Endothelial cell of umbilical vein (primary cell): ENCODE measurements at regions not wholly inside any gene's neighbourhood (a gene's known extent, or its start where the extent isn't known, plus 50 kb on each side); places are given as distances from the start of the nearest gene placed in this dataset.

Experiments
- BruUV-seq: library from RNA; stranded (reverse); fragments of 400-500 nt; replicated peaks from 2 replicates; lab custom pipeline; 2021; lab: Mats Ljungman, UMichigan
- CTCF ChIA-PET: fragments of 300-600, 350-600 bp; sonication (Branson Sonifier 250); formaldehyde crosslinking; loops from one replicate; lab custom pipeline; 2021; ENCODE audit warnings: antibody characterized with exemption, inconsistent platforms; lab: Charles Lee
- POLR2A ChIA-PET: fragments of 300-600, 350-600 bp; sonication (Branson Sonifier 250); formaldehyde crosslinking; loops from one replicate; lab custom pipeline; 2021; ENCODE audit warnings: antibody characterized with exemption, inconsistent platforms; lab: Charles Lee
- DNase-seq: peaks from one replicate; pipeline ENCODE4 v3.0.0-alpha.2; 2011; ENCODE audit warnings: low read depth, low spot score
- FAIRE-seq: peaks from 2 replicates; lab custom pipeline; 2011; peaks lifted over from hg19 to GRCh38; lab: Jason Lieb, UNC
- H2AFZ ChIP-seq: 2 replicates; pipeline ENCODE4 v1.6.0; 2012; ENCODE audit warnings: low read depth, low read length, control low read depth, inconsistent platforms
- H3K27ac ChIP-seq: 2 replicates; pipeline ENCODE4 v1.5.1; 2011; ENCODE audit warnings: low read depth, mild to moderate bottlenecking, control low read depth, low read length, moderate library complexity; ENCODE audit not compliant: insufficient read depth
- H3K27me3 ChIP-seq, 2 experiments: 2 replicates each; pipeline versions ENCODE4 v1.6.0 to v1.6.1; 2011; ENCODE audit warnings: low read length in 2 of 2, mixed read lengths in 1 of 2; ENCODE audit not compliant: control insufficient read depth in 2 of 2, insufficient read depth in 2 of 2
- H3K36me3 ChIP-seq, 2 experiments: 2 replicates in 1 of 2; 3 replicates in 1 of 2; pipeline ENCODE4 v1.5.1; 2011; ENCODE audit warnings: low read length in 2 of 2, mild to moderate bottlenecking in 1 of 2, moderate library complexity in 1 of 2; ENCODE audit not compliant: control insufficient read depth in 2 of 2, insufficient read depth in 2 of 2; ENCODE audit errors: extremely low read depth in 1 of 2
- H3K4me1 ChIP-seq: 3 replicates; pipeline ENCODE4 v1.5.1; 2011; ENCODE audit warnings: mild to moderate bottlenecking, low read length; ENCODE audit not compliant: control insufficient read depth, insufficient read depth; ENCODE audit errors: extremely low read depth
- H3K4me2 ChIP-seq: 2 replicates; pipeline ENCODE4 v1.6.1; 2011; ENCODE audit warnings: low read length, control low read depth, mixed read lengths; ENCODE audit not compliant: insufficient read depth
- H3K4me3 ChIP-seq, 3 experiments: fragments of 200-600 bp in 1 of 3; sonication (generic), shearing (Covaris generic) in 1 of 3; replicated peaks in 1 of 3; 2 replicates each; pipeline ENCODE4 v1.5.1; 2011 to 2016; ENCODE audit warnings: control low read depth in 3 of 3, low read length in 3 of 3, mild to moderate bottlenecking in 2 of 3, inconsistent platforms in 1 of 3, low read depth in 1 of 3, moderate library complexity in 1 of 3; ENCODE audit not compliant: insufficient read depth in 1 of 3
- H3K79me2 ChIP-seq: 2 replicates; pipeline ENCODE4 v1.6.0; 2012; ENCODE audit warnings: low read length, inconsistent platforms; ENCODE audit not compliant: control insufficient read depth, insufficient read depth
- H3K9ac ChIP-seq: replicated peaks from 2 replicates; pipeline ENCODE3; 2011; ENCODE audit warnings: low read length, control low read depth; ENCODE audit not compliant: insufficient read depth; ENCODE audit errors: extremely low read depth
- H3K9me1 ChIP-seq: replicated peaks from 3 replicates; pipeline ENCODE4 v1.6.0; 2011; ENCODE audit warnings: mild to moderate bottlenecking, low read length; ENCODE audit not compliant: control insufficient read depth, insufficient read depth; ENCODE audit errors: extremely low read depth
- H3K9me3 ChIP-seq: replicated peaks from 2 replicates; pipeline ENCODE4 v1.5.1; 2012; ENCODE audit warnings: low read length, inconsistent platforms; ENCODE audit not compliant: control insufficient read depth, insufficient read depth
- H4K20me1 ChIP-seq: replicated peaks from 2 replicates; pipeline ENCODE3; 2011; ENCODE audit warnings: mild to moderate bottlenecking, low read length; ENCODE audit not compliant: control insufficient read depth, insufficient read depth; ENCODE audit errors: extremely low read depth
- EZH2 ChIP-seq: IDR thresholded peaks from 2 replicates; pipeline ENCODE4 v1.6.1; 2012; ENCODE audit warnings: borderline replicate concordance, low read depth, mild to moderate bottlenecking, moderate library complexity, low read length, inconsistent platforms; ENCODE audit not compliant: severe bottlenecking
- FOS ChIP-seq: IDR thresholded peaks from 2 replicates; pipeline ENCODE4 v1.6.1; 2011; ENCODE audit warnings: mild to moderate bottlenecking, low read length, moderate library complexity, borderline replicate concordance; ENCODE audit not compliant: insufficient read depth
- GATA2 ChIP-seq: IDR thresholded peaks from 2 replicates; pipeline ENCODE4 v1.7.0; 2011; ENCODE audit warnings: low read depth, mild to moderate bottlenecking, moderate library complexity, mixed read lengths, low read length; ENCODE audit not compliant: insufficient read length, insufficient read depth
- JUN ChIP-seq: IDR thresholded peaks from 2 replicates; pipeline ENCODE4 v1.6.1; 2011; ENCODE audit warnings: borderline replicate concordance, low read depth; ENCODE audit not compliant: insufficient read length, insufficient read depth
- MAX ChIP-seq: IDR thresholded peaks from 2 replicates; pipeline ENCODE4 v1.6.1; 2011; ENCODE audit not compliant: insufficient read depth, insufficient read length
- POLR2AphosphoS5 ChIP-seq: IDR thresholded peaks from 2 replicates; pipeline ENCODE4 v1.6.1; 2012; ENCODE audit warnings: low read depth, mild to moderate bottlenecking, control low read depth, low read length, moderate library complexity; ENCODE audit not compliant: insufficient read depth
- dilution Hi-C: fragments of 300-500 bp; cut with MboI; formaldehyde crosslinking; loops from one replicate; pipeline ENCODE4 v1.15.0; 2019; ENCODE audit warnings: low sequenced_read_pairs; ENCODE audit not compliant: extremely low pct_ligation_motif_present
- intact Hi-C: fragments of 100-400 bp; cut with micrococcal nuclease; formaldehyde crosslinking; loops from one replicate; pipeline ENCODE4 v1.10.0; 2022
- TF ChIP-seq, protein P1 (sequence below), 2 donors: IDR thresholded peaks; 1 replicate in 1 of 2; 2 replicates in 1 of 2; pipeline ENCODE4 v1.5.1; 2011; ENCODE audit warnings: low read length in 2 of 2, mild to moderate bottlenecking in 2 of 2, moderate library complexity in 2 of 2, control low read depth in 1 of 2, inconsistent platforms in 1 of 2, low read depth in 1 of 2; ENCODE audit not compliant: insufficient read depth in 1 of 2; ENCODE audit errors: extremely low read depth in 1 of 2

- CTCF ChIA-PET: no interaction called here
- intact Hi-C loops (no loop called here), dilution Hi-C loops (no loop called here)
- BruUV-seq: no TSS peak
- Histone ChIP-seq H3K27me3 (no peaks in the 10 kb centered on the region), H3K4me2 (no peak overlapping the region), H3K9me3 (peaks cover 5% of the 10 kb centered on the region), H3K4me1 (no peaks in the 10 kb centered on the region), H3K4me3 (no peak overlapping the region), H2AFZ (no peak overlapping the region), H3K9me1 (no peaks in the 10 kb centered on the region), H3K9ac (no peak overlapping the region), H3K79me2 (no peaks in the 10 kb centered on the region), H4K20me1 (no peaks in the 10 kb centered on the region), H3K27ac (no peak overlapping the region), H3K36me3 (no peaks in the 10 kb centered on the region)
- TF ChIP-seq JUN (no peak), MAX (no peak), FOS (no peak), POLR2AphosphoS5 (no peak), EZH2 (no peak), GATA2 (no peak)
- TF ChIP-seq, protein P1, sequence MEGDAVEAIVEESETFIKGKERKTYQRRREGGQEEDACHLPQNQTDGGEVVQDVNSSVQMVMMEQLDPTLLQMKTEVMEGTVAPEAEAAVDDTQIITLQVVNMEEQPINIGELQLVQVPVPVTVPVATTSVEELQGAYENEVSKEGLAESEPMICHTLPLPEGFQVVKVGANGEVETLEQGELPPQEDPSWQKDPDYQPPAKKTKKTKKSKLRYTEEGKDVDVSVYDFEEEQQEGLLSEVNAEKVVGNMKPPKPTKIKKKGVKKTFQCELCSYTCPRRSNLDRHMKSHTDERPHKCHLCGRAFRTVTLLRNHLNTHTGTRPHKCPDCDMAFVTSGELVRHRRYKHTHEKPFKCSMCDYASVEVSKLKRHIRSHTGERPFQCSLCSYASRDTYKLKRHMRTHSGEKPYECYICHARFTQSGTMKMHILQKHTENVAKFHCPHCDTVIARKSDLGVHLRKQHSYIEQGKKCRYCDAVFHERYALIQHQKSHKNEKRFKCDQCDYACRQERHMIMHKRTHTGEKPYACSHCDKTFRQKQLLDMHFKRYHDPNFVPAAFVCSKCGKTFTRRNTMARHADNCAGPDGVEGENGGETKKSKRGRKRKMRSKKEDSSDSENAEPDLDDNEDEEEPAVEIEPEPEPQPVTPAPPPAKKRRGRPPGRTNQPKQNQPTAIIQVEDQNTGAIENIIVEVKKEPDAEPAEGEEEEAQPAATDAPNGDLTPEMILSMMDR (IDR thresholded peaks at IDR 0.05; ENCODE audit: extremely low read depth in 1 of 2, insufficient read depth in 1 of 2, low read depth in 1 of 2, low read length in 2 of 2): no peak
- POLR2A ChIA-PET: no interaction called here
- DNase-seq (no peak), FAIRE-seq (no peak)
These were observed 400.3 kb upstream of the SMIM21 start for GRCh38 chr18:75827751-75828287.
